ENCODE measurements at regions not wholly inside any gene's neighbourhood (a gene's known extent, or its start where the extent isn't known, plus 50 kb on each side); places are given as distances from the start of the nearest gene placed in this dataset.
"Not testable (repeated sequence)": the region's sequence is repeated elsewhere in the genome, so short reads cannot be mapped to it uniquely, and the experiment has no call there.

- intact Hi-C loops (cut with DNase I, micrococcal nuclease), result no loop called here
- Histone ChIP-seq H3K36me3 (ENCODE audit: low read depth) (no peaks in the 10 kb centered on the region), H3K9me3 (peaks cover 74% of the 10 kb centered on the region), H3K4me1 (ENCODE audit: low read depth) (no peaks in the 10 kb centered on the region), H3K4me3 (no peak overlapping the region)
- ATAC-seq (no peak), DNase-seq (no peak)
- no peak for TF ChIP-seq CTCF (IDR thresholded peaks at IDR 0.05)
Measured at GRCh38 chr22:11360632-11361031, 4167.4 kb upstream of the OR11H1 start.

- ATAC-seq, result not testable (repeated sequence)
Measured at GRCh38 chr22:11361496-11361895, 4166.5 kb upstream of the OR11H1 start.

GRCh38 chr22:11369612-11370307 lies 4158.2 kb upstream of the OR11H1 start:
- intact Hi-C loops (cut with DNase I, micrococcal nuclease), result not testable (repeated sequence)

More at GRCh38 chr22:11361496-11361895, 4166.5 kb upstream of the OR11H1 start:
- H3K4me3 ChIP-seq; intact Hi-C loops (cut with DNase I, micrococcal nuclease); H3K36me3 ChIP-seq (ENCODE audit: low read depth); DNase-seq; H3K4me1 ChIP-seq (ENCODE audit: low read depth): not testable (repeated sequence)
- H3K9me3 ChIP-seq, result peaks cover 73% of the 10 kb centered on the region

GRCh38 chr22:11370311-11370710 lies 4157.7 kb upstream of the OR11H1 start:
- intact Hi-C loops (cut with DNase I, micrococcal nuclease); ATAC-seq: not testable (repeated sequence)
- H3K9me3 ChIP-seq, result peaks cover 60% of the 10 kb centered on the region

More at GRCh38 chr22:11369612-11370307, 4158.2 kb upstream of the OR11H1 start:
- not testable (repeated sequence) for H3K36me3 ChIP-seq (ENCODE audit: low read depth); H3K4me1 ChIP-seq (ENCODE audit: low read depth); DNase-seq; ATAC-seq; H3K4me3 ChIP-seq
- H3K9me3 ChIP-seq, result peaks cover 60% of the 10 kb centered on the region

More at GRCh38 chr22:11370311-11370710, 4157.7 kb upstream of the OR11H1 start:
- H3K4me3 ChIP-seq; DNase-seq; H3K4me1 ChIP-seq (ENCODE audit: low read depth); H3K36me3 ChIP-seq (ENCODE audit: low read depth): not testable (repeated sequence)

Data from mucosa of descending colon (tissue), 3 donors.